Testis (tissue), 2 donors: ENCODE measurements at regions not wholly inside any gene's neighbourhood (a gene's known extent, or its start where the extent isn't known, plus 50 kb on each side); places are given as distances from the start of the nearest gene placed in this dataset.

Source experiments
- DNase-seq: peaks from one replicate; pipeline ENCODE4 v3.0.0-alpha.2; 2019
- H3K27ac ChIP-seq, 2 donors: fragments of 200-600 bp; sonication (generic); one replicate each; pipeline ENCODE4 v1.5.1; 2019
- H3K27me3 ChIP-seq: fragments of 200-600 bp; sonication (generic); one replicate; pipeline ENCODE4 v1.5.1; 2019
- H3K36me3 ChIP-seq: fragments of 200-600 bp; sonication (generic); one replicate; pipeline ENCODE4 v1.5.1; 2017; ENCODE audit warnings: low read depth; ENCODE audit errors: missing control alignments
- H3K4me1 ChIP-seq: fragments of 200-600 bp; sonication (generic); one replicate; pipeline ENCODE4 v1.5.1; 2019
- H3K4me3 ChIP-seq, 2 donors: fragments of 200-600 bp; sonication (generic); one replicate each; pipeline ENCODE4 v1.5.1; 2017 to 2019
- H3K9me3 ChIP-seq: fragments of 200-600 bp; sonication (generic); one replicate; pipeline ENCODE4 v1.5.1; 2017
- POLR2A ChIP-seq: fragments of 450-650 bp; IDR thresholded peaks from one replicate; pipeline ENCODE4 v1.6.1; 2017; ENCODE audit warnings: antibody characterized with exemption, mild to moderate bottlenecking, moderate library complexity
- WGBS, 2 donors: methylation state at CpG; one replicate each; pipeline ENCODE4 v1.1.5; 2018; 5-methylcytosine and 5-hydroxymethylcytosine counted together
- intact Hi-C: fragments of 100-400 bp; cut with DNase I; formaldehyde crosslinking; loops from one replicate; pipeline ENCODE4 v1.15.1; 2023; ENCODE audit warnings: low total_unique reads
- TF ChIP-seq, protein P1 (sequence below), 3 experiments: fragments of 450-650 bp in 2 of 3; fragments of 200-600 bp in 1 of 3; sonication (generic) in 1 of 3; IDR thresholded peaks; one replicate each; pipeline ENCODE4 v1.5.1; 2016 to 2019; ENCODE audit warnings: antibody characterized with exemption in 3 of 3, mild to moderate bottlenecking in 2 of 3, moderate library complexity in 1 of 3

- Histone ChIP-seq H3K27me3 (no peaks in the 10 kb centered on the region), H3K27ac (no peak overlapping the region), H3K36me3 (no peaks in the 10 kb centered on the region), H3K4me1 (no peaks in the 10 kb centered on the region), H3K4me3 (no peak overlapping the region), H3K9me3 (no peaks in the 10 kb centered on the region)
- TF ChIP-seq, protein P1, sequence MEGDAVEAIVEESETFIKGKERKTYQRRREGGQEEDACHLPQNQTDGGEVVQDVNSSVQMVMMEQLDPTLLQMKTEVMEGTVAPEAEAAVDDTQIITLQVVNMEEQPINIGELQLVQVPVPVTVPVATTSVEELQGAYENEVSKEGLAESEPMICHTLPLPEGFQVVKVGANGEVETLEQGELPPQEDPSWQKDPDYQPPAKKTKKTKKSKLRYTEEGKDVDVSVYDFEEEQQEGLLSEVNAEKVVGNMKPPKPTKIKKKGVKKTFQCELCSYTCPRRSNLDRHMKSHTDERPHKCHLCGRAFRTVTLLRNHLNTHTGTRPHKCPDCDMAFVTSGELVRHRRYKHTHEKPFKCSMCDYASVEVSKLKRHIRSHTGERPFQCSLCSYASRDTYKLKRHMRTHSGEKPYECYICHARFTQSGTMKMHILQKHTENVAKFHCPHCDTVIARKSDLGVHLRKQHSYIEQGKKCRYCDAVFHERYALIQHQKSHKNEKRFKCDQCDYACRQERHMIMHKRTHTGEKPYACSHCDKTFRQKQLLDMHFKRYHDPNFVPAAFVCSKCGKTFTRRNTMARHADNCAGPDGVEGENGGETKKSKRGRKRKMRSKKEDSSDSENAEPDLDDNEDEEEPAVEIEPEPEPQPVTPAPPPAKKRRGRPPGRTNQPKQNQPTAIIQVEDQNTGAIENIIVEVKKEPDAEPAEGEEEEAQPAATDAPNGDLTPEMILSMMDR (IDR thresholded peaks at IDR 0.05): no peak
- TF ChIP-seq POLR2A: no peak
- intact Hi-C loops: no loop called here
- 72 to 79% methylated on average over 2 of the region's 2 CpGs for WGBS, 2 donors
- no peak for DNase-seq
Measured at GRCh38 chr9:84107081-84107480, 126.5 kb downstream of the RMI1 start.

DNA sequence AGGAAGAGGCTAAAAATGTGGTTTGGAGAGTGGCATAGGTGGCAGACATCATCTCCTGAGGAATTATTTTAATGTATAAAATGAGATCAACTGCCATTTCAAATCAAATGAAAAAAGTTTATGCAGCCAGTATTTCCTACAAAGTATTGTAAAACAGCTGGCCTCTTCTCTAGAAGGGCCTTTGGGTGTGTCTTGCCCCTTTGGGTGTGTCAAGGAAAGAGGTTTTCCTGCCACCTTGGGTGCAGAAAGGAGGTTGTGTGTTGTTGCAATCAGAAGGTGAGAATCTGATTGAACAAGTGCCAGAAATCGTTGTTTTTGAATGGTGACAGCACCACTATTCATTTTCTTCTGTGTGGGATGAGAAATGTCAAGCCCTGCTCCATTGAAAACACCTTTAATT, 127.4 kb downstream of the RMI1 start:
- WGBS, 2 donors: 18 to 27% methylated on average over 1 of the region's 1 CpG
- intact Hi-C loops: no loop called here
- no peaks in the 10 kb centered on the region for H3K4me1 ChIP-seq
- H3K4me3 ChIP-seq: no peak overlapping the region
- TF ChIP-seq, protein P1 (IDR thresholded peaks at IDR 0.05): no peak
- no peak for TF ChIP-seq POLR2A
- H3K27ac ChIP-seq: no peak overlapping the region
- H3K36me3 ChIP-seq: no peaks in the 10 kb centered on the region
- no peaks in the 10 kb centered on the region for H3K9me3 ChIP-seq
- DNase-seq: no peak
- no peaks in the 10 kb centered on the region for H3K27me3 ChIP-seq

- no peak overlapping the region for H3K4me3 ChIP-seq
- no peaks in the 10 kb centered on the region for H3K27me3 ChIP-seq
- no peaks in the 10 kb centered on the region for H3K36me3 ChIP-seq
- WGBS, 2 donors: 91 to 92% methylated on average over 3 of the region's 3 CpGs
- intact Hi-C loops: no loop called here
- no peaks in the 10 kb centered on the region for H3K9me3 ChIP-seq
- no peak overlapping the region for H3K27ac ChIP-seq
- no peaks in the 10 kb centered on the region for H3K4me1 ChIP-seq
- no peak for TF ChIP-seq POLR2A
- TF ChIP-seq, protein P1 (IDR thresholded peaks at IDR 0.05): no peak
- DNase-seq: no peak
Measured at GRCh38 chr9:84111726-84112125, 131.1 kb downstream of the RMI1 start.

- DNase-seq: no peak
- Histone ChIP-seq H3K9me3 (no peaks in the 10 kb centered on the region), H3K4me3 (no peak overlapping the region), H3K4me1 (peaks cover 4% of the 10 kb centered on the region), H3K27me3 (no peaks in the 10 kb centered on the region), H3K36me3 (no peaks in the 10 kb centered on the region), H3K27ac (no peak overlapping the region)
- TF ChIP-seq POLR2A: no peak
- TF ChIP-seq, protein P1 (IDR thresholded peaks at IDR 0.05): no peak
- intact Hi-C loops: no loop called here
- 21 to 43% methylated on average over 1 of the region's 1 CpG for WGBS, 2 donors
Measured at GRCh38 chr9:84121991-84122523, 141.5 kb downstream of the RMI1 start.

GRCh38 chr9:84122572-84122971, 142.0 kb downstream of the RMI1 start:
- H3K27ac ChIP-seq: no peak overlapping the region
- no peak overlapping the region for H3K4me3 ChIP-seq
- TF ChIP-seq POLR2A: no peak
- TF ChIP-seq, protein P1 (IDR thresholded peaks at IDR 0.05): no peak
- no peaks in the 10 kb centered on the region for H3K9me3 ChIP-seq
- DNase-seq: no peak
- peaks cover 4% of the 10 kb centered on the region for H3K4me1 ChIP-seq
- WGBS, 2 donors: 60 to 85% methylated on average over 1 of the region's 1 CpG
- H3K36me3 ChIP-seq: no peaks in the 10 kb centered on the region
- no peaks in the 10 kb centered on the region for H3K27me3 ChIP-seq
- intact Hi-C loops: no loop called here
